ENCODE measurements at regions not wholly inside any gene's neighbourhood (a gene's known extent, or its start where the extent isn't known, plus 50 kb on each side); places are given as distances from the start of the nearest gene placed in this dataset.

GRCh38 chr2:164351536-164351935 is 269.7 kb downstream of the GRB14 start:
- Histone ChIP-seq H3K4me1 (ENCODE audit: low read length) (no peaks in the 10 kb centered on the region), H3K9me3 (ENCODE audit: insufficient read depth, low read length) (no peaks in the 10 kb centered on the region), H4K20me1 (ENCODE audit: insufficient read depth, low read length) (no peaks in the 10 kb centered on the region), H3K79me2 (ENCODE audit: low read length) (no peaks in the 10 kb centered on the region), H3K36me3 (replicated peaks; ENCODE audit: low read depth, low read length) (no peaks in the 10 kb centered on the region), H3K27me3 (ENCODE audit: low read depth, low read length) (no peaks in the 10 kb centered on the region), H3K9ac (ENCODE audit: low read length) (no peak overlapping the region), H2AFZ (ENCODE audit: low read depth, low read length) (no peak overlapping the region), H3K4me2 (ENCODE audit: low read length) (no peak overlapping the region), H3K27ac (ENCODE audit: low read length) (no peak overlapping the region), H3K4me3 (ENCODE audit: low read length) (no peak overlapping the region)
- TF ChIP-seq EZH2phosphoT487 (IDR thresholded peaks at IDR 0.05; ENCODE audit: low read depth) = no peak
- no peak for TF ChIP-seq CTCF (IDR thresholded peaks at IDR 0.05; ENCODE audit: low read depth, low read length)

GRCh38 chr2:164335947-164336346 is 285.3 kb downstream of the GRB14 start:
- no peak overlapping the region for H3K4me2 ChIP-seq (ENCODE audit: low read length)
- no peaks in the 10 kb centered on the region for H3K79me2 ChIP-seq (ENCODE audit: low read length)
- H3K9ac ChIP-seq (ENCODE audit: low read length) = no peak overlapping the region
- no peak overlapping the region for H2AFZ ChIP-seq (ENCODE audit: low read depth, low read length)
- TF ChIP-seq CTCF (IDR thresholded peaks at IDR 0.05; ENCODE audit: low read depth, low read length) (no peak), EZH2phosphoT487 (IDR thresholded peaks at IDR 0.05; ENCODE audit: low read depth) (no peak)
- no peaks in the 10 kb centered on the region for H4K20me1 ChIP-seq (ENCODE audit: insufficient read depth, low read length)
- H3K4me3 ChIP-seq (ENCODE audit: low read length) = no peak overlapping the region
- H3K27me3 ChIP-seq (ENCODE audit: low read depth, low read length) = no peaks in the 10 kb centered on the region
- no peaks in the 10 kb centered on the region for H3K36me3 ChIP-seq (replicated peaks; ENCODE audit: low read depth, low read length)
- no peak overlapping the region for H3K27ac ChIP-seq (ENCODE audit: low read length)
- H3K9me3 ChIP-seq (ENCODE audit: insufficient read depth, low read length) = no peaks in the 10 kb centered on the region
- H3K4me1 ChIP-seq (ENCODE audit: low read length) = no peaks in the 10 kb centered on the region

DNA sequence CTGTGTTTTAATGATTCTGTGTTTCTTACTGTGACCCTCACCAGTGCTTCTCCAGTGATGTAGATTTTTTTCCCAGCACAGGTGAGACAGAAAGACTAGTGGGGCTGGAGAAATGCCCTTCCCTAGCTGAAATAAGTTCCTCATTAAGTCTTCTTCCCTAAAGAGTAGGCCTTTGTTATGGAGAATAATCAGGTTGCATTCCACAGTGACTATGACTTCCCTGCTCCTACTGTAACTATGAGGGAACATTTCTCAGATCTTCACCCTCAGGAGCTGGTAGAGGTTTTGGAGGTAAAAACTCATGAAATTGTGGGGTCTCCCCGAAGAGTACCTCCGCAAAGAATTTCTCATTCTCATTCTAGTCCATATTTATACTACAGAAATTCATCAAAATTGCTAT is 286.2 kb downstream of the GRB14 start:
- Histone ChIP-seq H4K20me1 (ENCODE audit: insufficient read depth, low read length) (no peaks in the 10 kb centered on the region), H3K79me2 (ENCODE audit: low read length) (no peaks in the 10 kb centered on the region), H2AFZ (ENCODE audit: low read depth, low read length) (no peak overlapping the region), H3K36me3 (replicated peaks; ENCODE audit: low read depth, low read length) (no peaks in the 10 kb centered on the region), H3K9ac (ENCODE audit: low read length) (no peak overlapping the region), H3K4me2 (ENCODE audit: low read length) (no peak overlapping the region), H3K27me3 (ENCODE audit: low read depth, low read length) (no peaks in the 10 kb centered on the region), H3K27ac (ENCODE audit: low read length) (no peak overlapping the region), H3K9me3 (ENCODE audit: insufficient read depth, low read length) (no peaks in the 10 kb centered on the region), H3K4me1 (ENCODE audit: low read length) (no peaks in the 10 kb centered on the region), H3K4me3 (ENCODE audit: low read length) (no peak overlapping the region)
- TF ChIP-seq EZH2phosphoT487 (IDR thresholded peaks at IDR 0.05; ENCODE audit: low read depth) (no peak), CTCF (IDR thresholded peaks at IDR 0.05; ENCODE audit: low read depth, low read length) (no peak)

DNA sequence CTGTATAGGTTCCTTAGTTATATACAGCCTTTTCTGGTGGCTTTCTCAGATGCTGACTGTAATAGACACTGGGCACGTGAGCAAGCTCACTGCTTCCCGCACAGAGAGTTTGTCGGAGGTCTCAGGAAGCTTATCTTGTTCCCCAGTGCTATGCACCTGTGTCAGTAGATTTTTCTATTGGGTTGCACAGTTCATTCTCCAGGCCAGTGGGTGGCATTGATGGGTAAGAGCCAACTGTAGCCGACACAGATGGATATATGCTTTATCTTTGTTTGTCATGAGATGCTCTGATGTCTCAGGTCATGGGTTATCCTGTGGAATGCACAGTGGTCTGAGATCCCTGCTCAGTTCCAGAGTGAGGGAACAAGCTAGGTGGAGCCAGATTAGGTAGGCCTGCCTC is 293.0 kb downstream of the GRB14 start:
- TF ChIP-seq EZH2phosphoT487 (IDR thresholded peaks at IDR 0.05; ENCODE audit: low read depth) (no peak), CTCF (IDR thresholded peaks at IDR 0.05; ENCODE audit: low read depth, low read length) (no peak)
- no peak overlapping the region for H3K27ac ChIP-seq (ENCODE audit: low read length)

More for the DNA sequence above, 293.0 kb downstream of the GRB14 start:
- Histone ChIP-seq H2AFZ (ENCODE audit: low read depth, low read length) (no peak overlapping the region), H3K4me3 (ENCODE audit: low read length) (no peak overlapping the region), H4K20me1 (ENCODE audit: insufficient read depth, low read length) (no peaks in the 10 kb centered on the region), H3K36me3 (replicated peaks; ENCODE audit: low read depth, low read length) (no peaks in the 10 kb centered on the region), H3K9me3 (ENCODE audit: insufficient read depth, low read length) (no peaks in the 10 kb centered on the region), H3K9ac (ENCODE audit: low read length) (no peak overlapping the region), H3K4me1 (ENCODE audit: low read length) (no peaks in the 10 kb centered on the region), H3K27me3 (ENCODE audit: low read depth, low read length) (no peaks in the 10 kb centered on the region), H3K4me2 (ENCODE audit: low read length) (no peak overlapping the region), H3K79me2 (ENCODE audit: low read length) (no peaks in the 10 kb centered on the region)
